ENCODE measurements at regions not wholly inside any gene's neighbourhood (a gene's known extent, or its start where the extent isn't known, plus 50 kb on each side); places are given as distances from the start of the nearest gene placed in this dataset.

DNA sequence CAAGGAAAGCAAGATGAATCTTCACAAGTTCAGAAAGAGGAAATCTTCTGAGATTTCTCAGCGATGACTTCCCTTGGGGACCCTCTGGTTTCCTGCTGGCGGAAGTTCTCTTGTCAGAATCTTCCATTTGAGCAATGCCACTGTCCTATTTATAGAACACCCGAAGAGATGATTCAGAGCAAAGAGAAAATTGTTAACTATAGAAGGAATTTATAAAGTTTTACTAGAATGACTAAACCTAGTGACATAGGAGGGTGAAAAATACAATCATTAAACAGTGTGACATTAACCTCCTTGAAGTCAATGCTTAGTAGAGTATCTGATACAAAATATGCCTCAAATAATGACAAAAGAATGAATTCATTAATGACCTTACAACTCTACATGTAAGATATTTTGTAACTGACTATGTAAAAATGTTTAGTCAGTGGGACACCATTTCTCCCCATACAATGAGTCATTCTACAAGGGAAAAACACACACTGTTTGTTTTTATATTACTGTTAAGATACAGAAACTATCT lies 206.5 kb upstream of the CNTNAP2 start:
- H3K9me3 ChIP-seq: no peaks in the 10 kb centered on the region
- no peak overlapping the region for H3K27ac ChIP-seq
- H3K4me1 ChIP-seq: no peaks in the 10 kb centered on the region
- no peaks in the 10 kb centered on the region for H3K27me3 ChIP-seq
- H3K4me3 ChIP-seq: no peak overlapping the region
- DNase-seq (no peak), ATAC-seq (no peak)
- TF ChIP-seq, protein P1, sequence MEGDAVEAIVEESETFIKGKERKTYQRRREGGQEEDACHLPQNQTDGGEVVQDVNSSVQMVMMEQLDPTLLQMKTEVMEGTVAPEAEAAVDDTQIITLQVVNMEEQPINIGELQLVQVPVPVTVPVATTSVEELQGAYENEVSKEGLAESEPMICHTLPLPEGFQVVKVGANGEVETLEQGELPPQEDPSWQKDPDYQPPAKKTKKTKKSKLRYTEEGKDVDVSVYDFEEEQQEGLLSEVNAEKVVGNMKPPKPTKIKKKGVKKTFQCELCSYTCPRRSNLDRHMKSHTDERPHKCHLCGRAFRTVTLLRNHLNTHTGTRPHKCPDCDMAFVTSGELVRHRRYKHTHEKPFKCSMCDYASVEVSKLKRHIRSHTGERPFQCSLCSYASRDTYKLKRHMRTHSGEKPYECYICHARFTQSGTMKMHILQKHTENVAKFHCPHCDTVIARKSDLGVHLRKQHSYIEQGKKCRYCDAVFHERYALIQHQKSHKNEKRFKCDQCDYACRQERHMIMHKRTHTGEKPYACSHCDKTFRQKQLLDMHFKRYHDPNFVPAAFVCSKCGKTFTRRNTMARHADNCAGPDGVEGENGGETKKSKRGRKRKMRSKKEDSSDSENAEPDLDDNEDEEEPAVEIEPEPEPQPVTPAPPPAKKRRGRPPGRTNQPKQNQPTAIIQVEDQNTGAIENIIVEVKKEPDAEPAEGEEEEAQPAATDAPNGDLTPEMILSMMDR (IDR thresholded peaks at IDR 0.05): no peak
- intact Hi-C loops (cut with DNase I): no loop called here
- no peaks in the 10 kb centered on the region for H3K36me3 ChIP-seq

DNA sequence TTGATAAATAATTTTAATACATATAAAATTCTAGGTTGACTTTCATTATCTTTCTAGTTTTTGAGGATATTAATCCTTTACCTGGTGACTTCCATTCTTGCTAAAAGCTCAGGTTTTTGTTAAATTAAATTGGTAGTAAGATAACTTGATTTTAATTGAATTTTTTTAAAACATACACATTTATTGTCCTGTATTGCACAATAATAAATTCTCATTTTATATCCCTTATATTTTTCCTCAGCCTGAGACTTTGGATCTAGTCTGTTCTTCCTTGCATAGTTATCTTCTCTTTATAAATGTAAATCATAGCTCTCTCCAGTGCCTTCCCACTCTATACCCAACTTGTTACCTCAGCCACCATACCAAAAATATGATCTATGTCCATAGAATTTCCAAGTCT lies 212.9 kb upstream of the CNTNAP2 start:
- no peaks in the 10 kb centered on the region for H3K27me3 ChIP-seq
- H3K9me3 ChIP-seq: no peaks in the 10 kb centered on the region
- DNase-seq: no peak
- no peak overlapping the region for H3K27ac ChIP-seq
- TF ChIP-seq, protein P1 (IDR thresholded peaks at IDR 0.05): no peak
- H3K4me3 ChIP-seq: no peak overlapping the region
- intact Hi-C loops (cut with DNase I): no loop called here
- H3K36me3 ChIP-seq: no peaks in the 10 kb centered on the region
- ATAC-seq: no peak
- no peaks in the 10 kb centered on the region for H3K4me1 ChIP-seq

GRCh38 chr7:145902123-145902522 lies 214.5 kb upstream of the CNTNAP2 start:
- no peaks in the 10 kb centered on the region for H3K9me3 ChIP-seq
- no peak for ATAC-seq
- intact Hi-C loops (cut with DNase I): no loop called here
- no peaks in the 10 kb centered on the region for H3K36me3 ChIP-seq
- H3K27me3 ChIP-seq: no peaks in the 10 kb centered on the region
- no peaks in the 10 kb centered on the region for H3K4me1 ChIP-seq
- H3K4me3 ChIP-seq: no peak overlapping the region
- H3K27ac ChIP-seq: no peak overlapping the region
- TF ChIP-seq, protein P1 (IDR thresholded peaks at IDR 0.05): no peak
- no peak for DNase-seq

- TF ChIP-seq, protein P1 (IDR thresholded peaks at IDR 0.05): no peak
Measured at GRCh38 chr7:145899938-145900337, 216.7 kb upstream of the CNTNAP2 start.

GRCh38 chr7:145893925-145894535 lies 222.6 kb upstream of the CNTNAP2 start:
- no peak overlapping the region for H3K4me3 ChIP-seq
- ATAC-seq (no peak), DNase-seq (no peak)
- H3K4me1 ChIP-seq: no peaks in the 10 kb centered on the region
- no peaks in the 10 kb centered on the region for H3K27me3 ChIP-seq
- intact Hi-C loops (cut with DNase I): no loop called here
- TF ChIP-seq, protein P1 (IDR thresholded peaks at IDR 0.05): no peak
- H3K27ac ChIP-seq: no peak overlapping the region
- no peaks in the 10 kb centered on the region for H3K9me3 ChIP-seq
- H3K36me3 ChIP-seq: no peaks in the 10 kb centered on the region

More at GRCh38 chr7:145899938-145900337, 216.7 kb upstream of the CNTNAP2 start:
- intact Hi-C loops (cut with DNase I): no loop called here
- no peak for DNase-seq
- Histone ChIP-seq H3K4me1 (no peaks in the 10 kb centered on the region), H3K9me3 (no peaks in the 10 kb centered on the region), H3K27me3 (no peaks in the 10 kb centered on the region), H3K27ac (no peak overlapping the region), H3K36me3 (no peaks in the 10 kb centered on the region), H3K4me3 (no peak overlapping the region)
- no peak for ATAC-seq

Data from upper lobe of right lung (tissue), 1 donor.